ENCODE measurements at regions not wholly inside any gene's neighbourhood (a gene's known extent, or its start where the extent isn't known, plus 50 kb on each side); places are given as distances from the start of the nearest gene placed in this dataset.

GRCh38 chr17:37824534-37825485 is 80.0 kb upstream of the HNF1B start:
- H3K4me3 ChIP-seq (ENCODE audit: low read depth, low read length): no peak overlapping the region
- TF ChIP-seq CTCF (IDR thresholded peaks at IDR 0.05; ENCODE audit: insufficient read depth, low read depth, low read length, missing control alignments): no peak
- DNase-seq (ENCODE audit: low read depth): no peak

GRCh38 chr17:37823996-37824395 is 79.1 kb upstream of the HNF1B start:
- DNase-seq (ENCODE audit: low read depth): no peak
- H3K4me3 ChIP-seq (ENCODE audit: low read depth, low read length): no peak overlapping the region
- no peak for TF ChIP-seq CTCF (IDR thresholded peaks at IDR 0.05; ENCODE audit: insufficient read depth, low read depth, low read length, missing control alignments)

- TF ChIP-seq CTCF (IDR thresholded peaks at IDR 0.05; ENCODE audit: insufficient read depth, low read depth, low read length, missing control alignments): no peak
- no peak overlapping the region for H3K4me3 ChIP-seq (ENCODE audit: low read depth, low read length)
- no peak for DNase-seq (ENCODE audit: low read depth)
Observed at GRCh38 chr17:37820995-37821713, 76.3 kb upstream of the HNF1B start.

- H3K4me3 ChIP-seq (ENCODE audit: low read depth, low read length): 0 out of 2 replicates have a peak overlapping the region, but pooled peaks have one; percentile 21
- DNase-seq (ENCODE audit: low read depth): peak; percentile 84
- TF ChIP-seq CTCF (IDR thresholded peaks at IDR 0.05; ENCODE audit: insufficient read depth, low read depth, low read length, missing control alignments): no peak
Observed at GRCh38 chr17:37820313-37820994, 75.6 kb upstream of the HNF1B start.

GRCh38 chr17:37818689-37819088 is 73.8 kb upstream of the HNF1B start:
- no peak for TF ChIP-seq CTCF (IDR thresholded peaks at IDR 0.05; ENCODE audit: insufficient read depth, low read depth, low read length, missing control alignments)
- no peak overlapping the region for H3K4me3 ChIP-seq (ENCODE audit: low read depth, low read length)
- no peak for DNase-seq (ENCODE audit: low read depth)

GRCh38 chr17:37816950-37817349 is 72.1 kb upstream of the HNF1B start:
- H3K4me3 ChIP-seq (ENCODE audit: low read depth, low read length): no peak overlapping the region
- no peak for DNase-seq (ENCODE audit: low read depth)
- no peak for TF ChIP-seq CTCF (IDR thresholded peaks at IDR 0.05; ENCODE audit: insufficient read depth, low read depth, low read length, missing control alignments)
